WERI-Rb-1 (cell line): ENCODE measurements at regions not wholly inside any gene's neighbourhood (a gene's known extent, or its start where the extent isn't known, plus 50 kb on each side); places are given as distances from the start of the nearest gene placed in this dataset.
"Not testable (repeated sequence)": the region's sequence is repeated elsewhere in the genome, so short reads cannot be mapped to it uniquely, and the experiment has no call there.

Experiments used
- DNase-seq: peaks from one replicate; pipeline ENCODE4 v3.0.0-alpha.2; 2020
- H3K27ac ChIP-seq: fragments of 250-450 bp; sonication (Bioruptor Pico); 2 replicates; pipeline ENCODE4 v1.5.1; 2020; ENCODE audit warnings: mild to moderate bottlenecking, moderate library complexity
- H3K27me3 ChIP-seq: fragments of 250-450 bp; sonication (Bioruptor Pico); 2 replicates; pipeline ENCODE4 v1.5.1; 2021; ENCODE audit warnings: mild to moderate bottlenecking, low read depth, moderate library complexity; ENCODE audit not compliant: insufficient read depth, severe bottlenecking
- H3K36me3 ChIP-seq: fragments of 250-450 bp; sonication (Bioruptor Pico); 2 replicates; pipeline ENCODE4 v1.5.1; 2020; ENCODE audit warnings: mild to moderate bottlenecking, moderate library complexity
- H3K4me3 ChIP-seq: 2 replicates; pipeline ENCODE4 v1.5.1; 2011; ENCODE audit warnings: low read depth, mild to moderate bottlenecking, control low read depth, low read length
- H3K9me3 ChIP-seq: fragments of 250-450 bp; sonication (Bioruptor Pico); 2 replicates; pipeline ENCODE4 v1.5.1; 2021; ENCODE audit warnings: mild to moderate bottlenecking, moderate library complexity; ENCODE audit not compliant: severe bottlenecking
- CTCF ChIP-seq: IDR thresholded peaks from 2 replicates; pipeline ENCODE4 v1.5.1; 2011; ENCODE audit warnings: low read depth, mild to moderate bottlenecking, control low read depth, inconsistent platforms, low read length

- Histone ChIP-seq H3K4me3 (no peak overlapping the region), H3K27ac (no peak overlapping the region), H3K36me3 (no peaks in the 10 kb centered on the region), H3K27me3 (no peaks in the 10 kb centered on the region), H3K9me3 (no peaks in the 10 kb centered on the region)
- no peak for TF ChIP-seq CTCF
- no peak for DNase-seq
These were observed 133.1 kb upstream of the PTBP2 start for GRCh38 chr1:96588416-96588995.

GRCh38 chr1:96595530-96595929 lies 126.1 kb upstream of the PTBP2 start:
- not testable (repeated sequence) for DNase-seq, H3K27me3 ChIP-seq, H3K9me3 ChIP-seq, H3K4me3 ChIP-seq, H3K36me3 ChIP-seq, H3K27ac ChIP-seq

DNA sequence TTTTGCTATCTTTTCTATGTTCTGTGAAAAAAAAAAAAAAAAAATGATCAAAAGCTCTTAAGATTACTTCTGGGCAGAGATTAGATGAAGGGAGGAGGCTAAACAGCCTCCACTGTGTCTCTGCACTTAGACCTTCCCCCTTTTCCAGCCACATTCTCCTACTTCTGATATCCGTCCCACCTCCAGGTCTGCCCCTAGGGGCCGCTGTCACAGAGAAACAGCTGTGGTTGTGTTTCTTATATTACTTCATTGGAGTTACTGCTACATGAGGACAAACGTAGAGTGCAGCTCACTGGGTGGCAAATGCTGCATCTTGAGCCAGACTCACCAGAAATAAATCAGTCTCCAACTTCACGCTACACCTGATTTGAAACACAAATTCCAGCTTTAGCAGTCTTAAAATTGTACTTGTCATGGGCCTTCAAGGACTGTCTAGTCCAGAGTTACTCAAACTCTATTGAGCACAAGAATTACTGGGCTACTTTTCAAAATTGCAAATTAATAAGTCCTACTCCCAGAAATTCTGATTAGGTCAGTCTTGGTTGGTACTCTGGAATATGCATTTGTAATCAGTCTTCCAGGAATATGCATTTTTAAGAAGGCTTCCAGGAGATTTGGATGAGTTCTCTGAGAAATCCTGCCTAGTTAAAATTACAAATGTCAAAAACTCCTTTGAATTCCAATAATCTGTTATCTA lies 125.2 kb upstream of the PTBP2 start:
- peak; percentile 69 for TF ChIP-seq CTCF
- DNase-seq, result peak; percentile 61
- no peaks in the 10 kb centered on the region for H3K27me3 ChIP-seq
- no peak overlapping the region for H3K4me3 ChIP-seq
- H3K36me3 ChIP-seq, result no peaks in the 10 kb centered on the region
- no peak overlapping the region for H3K27ac ChIP-seq
- H3K9me3 ChIP-seq, result no peaks in the 10 kb centered on the region

DNA sequence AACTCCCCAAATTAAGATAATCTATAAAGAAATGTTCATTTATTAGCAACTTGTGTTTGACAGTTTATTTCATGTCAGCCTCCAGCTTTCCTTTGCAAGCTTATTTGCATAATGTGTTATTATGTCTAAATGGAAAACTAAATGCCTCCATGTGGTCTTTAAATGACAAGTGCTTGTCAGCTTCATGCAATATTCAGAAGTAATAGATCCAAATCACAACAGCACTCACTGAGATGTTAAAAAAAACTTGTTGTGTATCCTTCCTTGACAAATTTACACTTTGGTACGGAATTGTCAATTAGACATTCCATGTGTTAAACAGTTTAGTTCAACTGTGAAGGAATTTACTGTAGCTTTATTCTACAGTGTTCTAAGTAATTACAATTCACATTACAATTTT lies 124.4 kb upstream of the PTBP2 start:
- Histone ChIP-seq H3K36me3 (no peaks in the 10 kb centered on the region), H3K9me3 (no peaks in the 10 kb centered on the region), H3K27me3 (no peaks in the 10 kb centered on the region), H3K27ac (no peak overlapping the region), H3K4me3 (no peak overlapping the region)
- no peak for TF ChIP-seq CTCF
- no peak for DNase-seq

- no peak for DNase-seq
- no peaks in the 10 kb centered on the region for H3K27me3 ChIP-seq
- H3K9me3 ChIP-seq, result no peaks in the 10 kb centered on the region
- TF ChIP-seq CTCF, result no peak
- H3K4me3 ChIP-seq, result no peak overlapping the region
- H3K36me3 ChIP-seq, result no peaks in the 10 kb centered on the region
- H3K27ac ChIP-seq, result no peak overlapping the region
These were observed 123.0 kb upstream of the PTBP2 start for GRCh38 chr1:96598416-96599168.

DNA sequence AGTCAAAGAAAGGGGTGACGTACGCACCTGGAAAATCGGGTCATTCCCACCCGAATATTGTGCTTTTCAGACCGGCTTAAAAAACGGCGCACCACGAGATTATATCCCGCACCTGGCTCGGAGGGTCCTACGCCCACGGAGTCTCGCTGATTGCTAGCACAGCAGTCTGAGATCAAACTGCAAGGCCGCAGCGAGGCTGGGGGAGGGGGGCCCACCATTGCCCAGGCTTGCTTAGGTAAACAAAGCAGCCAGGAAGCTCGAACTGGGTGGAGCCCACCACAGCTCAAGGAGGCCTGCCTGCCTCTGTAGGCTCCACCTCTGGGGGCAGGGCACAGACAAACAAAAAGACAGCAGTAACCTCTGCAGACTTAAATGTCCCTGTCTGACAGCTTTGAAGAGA lies 117.0 kb upstream of the PTBP2 start:
- not testable (repeated sequence) for H3K36me3 ChIP-seq, DNase-seq, H3K4me3 ChIP-seq, H3K27me3 ChIP-seq, H3K27ac ChIP-seq, H3K9me3 ChIP-seq

GRCh38 chr1:96617375-96617774 lies 104.2 kb upstream of the PTBP2 start:
- not testable (repeated sequence) for H3K27me3 ChIP-seq, H3K36me3 ChIP-seq, DNase-seq, H3K27ac ChIP-seq, H3K4me3 ChIP-seq, H3K9me3 ChIP-seq
